HG03378 (cell line): ENCODE measurements at regions not wholly inside any gene's neighbourhood (a gene's known extent, or its start where the extent isn't known, plus 50 kb on each side); places are given as distances from the start of the nearest gene placed in this dataset.
"Not testable (repeated sequence)": the region's sequence is repeated elsewhere in the genome, so short reads cannot be mapped to it uniquely, and the experiment has no call there.

ENCODE experiments used
- ATAC-seq: cut with Tn5 transposase; IDR thresholded peaks from one replicate; pipeline ENCODE4 v1.9.1; 2021; ENCODE audit warnings: mild to moderate bottlenecking, moderate library complexity; ENCODE audit not compliant: unreplicated experiment

- ATAC-seq, result no peak
Observed at GRCh38 chr13:104657196-104657595, 1591.0 kb upstream of the SLC10A2 start.

- no peak for ATAC-seq
Observed at GRCh38 chr13:104650431-104650830, 1584.2 kb upstream of the SLC10A2 start.

- ATAC-seq, result no peak
Observed at GRCh38 chr13:104648291-104648690, 1582.1 kb upstream of the SLC10A2 start.

GRCh38 chr13:104645786-104646185, 1579.6 kb upstream of the SLC10A2 start:
- ATAC-seq, result no peak

- no peak for ATAC-seq
Observed at GRCh38 chr13:104641309-104641708, 1575.1 kb upstream of the SLC10A2 start.

- ATAC-seq, result no peak
Observed at GRCh38 chr13:104635879-104636278, 1569.7 kb upstream of the SLC10A2 start.

GRCh38 chr13:104634016-104634415, 1567.8 kb upstream of the SLC10A2 start:
- no peak for ATAC-seq

GRCh38 chr13:104632736-104633135, 1566.5 kb upstream of the SLC10A2 start:
- ATAC-seq, result no peak

- ATAC-seq, result no peak
Observed at GRCh38 chr13:104625201-104625600, 1559.0 kb upstream of the SLC10A2 start.

- peak; percentile 50 for ATAC-seq
Observed at GRCh38 chr13:104616990-104617389, 1550.8 kb upstream of the SLC10A2 start.

GRCh38 chr13:104614361-104615145, 1548.3 kb upstream of the SLC10A2 start:
- no peak for ATAC-seq

GRCh38 chr13:104608331-104608730, 1542.1 kb upstream of the SLC10A2 start:
- no peak for ATAC-seq

- not testable (repeated sequence) for ATAC-seq
Observed at GRCh38 chr13:104605435-104605834, 1539.2 kb upstream of the SLC10A2 start.

GRCh38 chr13:104597546-104598180, 1531.4 kb upstream of the SLC10A2 start:
- no peak for ATAC-seq

GRCh38 chr13:104595511-104595910, 1529.3 kb upstream of the SLC10A2 start:
- ATAC-seq, result no peak

- no peak for ATAC-seq
Observed at GRCh38 chr13:104594806-104595205, 1528.6 kb upstream of the SLC10A2 start.

GRCh38 chr13:104593693-104594092, 1527.5 kb upstream of the SLC10A2 start:
- no peak for ATAC-seq

GRCh38 chr13:104593251-104593576, 1527.0 kb upstream of the SLC10A2 start:
- ATAC-seq, result no peak

GRCh38 chr13:104592545-104593250, 1526.5 kb upstream of the SLC10A2 start:
- no peak for ATAC-seq

- ATAC-seq, result no peak
Observed at GRCh38 chr13:104592127-104592526, 1525.9 kb upstream of the SLC10A2 start.

- no peak for ATAC-seq
Observed at GRCh38 chr13:104586051-104586746, 1520.0 kb upstream of the SLC10A2 start.
